Chondrocyte (in vitro differentiated cells): ENCODE measurements at regions not wholly inside any gene's neighbourhood (a gene's known extent, or its start where the extent isn't known, plus 50 kb on each side); places are given as distances from the start of the nearest gene placed in this dataset.
"Not testable (repeated sequence)": the region's sequence is repeated elsewhere in the genome, so short reads cannot be mapped to it uniquely, and the experiment has no call there.

Experiments
- DNase-seq: peaks from one replicate; pipeline ENCODE4 v3.0.0; 2021; ENCODE audit warnings: mixed read lengths, low spot score
- H3K27ac Mint-ChIP-seq: one replicate; pipeline ENCODE4 v1.8.0; 2021; ENCODE audit warnings: mild to moderate bottlenecking, moderate library complexity, mixed read lengths; ENCODE audit not compliant: unreplicated experiment
- H3K27me3 Mint-ChIP-seq: 2 replicates; pipeline ENCODE4 v1.8.0; 2021; ENCODE audit warnings: low read depth, mixed read lengths
- H3K36me3 Mint-ChIP-seq: 2 replicates; pipeline ENCODE4 v1.8.0; 2021; ENCODE audit warnings: low read depth, mixed read lengths
- H3K4me1 Mint-ChIP-seq: 2 replicates; pipeline ENCODE4 v1.8.0; 2021; ENCODE audit warnings: low read depth, mild to moderate bottlenecking, mixed read lengths
- H3K4me3 Mint-ChIP-seq: one replicate; pipeline ENCODE4 v1.8.0; 2021; ENCODE audit warnings: mild to moderate bottlenecking, moderate library complexity, mixed read lengths; ENCODE audit not compliant: unreplicated experiment
- H3K9me3 Mint-ChIP-seq: 2 replicates; pipeline ENCODE4 v1.8.0; 2021; ENCODE audit warnings: low read depth, mixed read lengths
- TF ChIP-seq, protein P1 (sequence below): fragments of 200-600 bp; sonication (generic); IDR thresholded peaks from 2 replicates; pipeline ENCODE4 v1.5.0; 2021; ENCODE audit warnings: antibody characterized with exemption, mild to moderate bottlenecking, moderate library complexity

DNA sequence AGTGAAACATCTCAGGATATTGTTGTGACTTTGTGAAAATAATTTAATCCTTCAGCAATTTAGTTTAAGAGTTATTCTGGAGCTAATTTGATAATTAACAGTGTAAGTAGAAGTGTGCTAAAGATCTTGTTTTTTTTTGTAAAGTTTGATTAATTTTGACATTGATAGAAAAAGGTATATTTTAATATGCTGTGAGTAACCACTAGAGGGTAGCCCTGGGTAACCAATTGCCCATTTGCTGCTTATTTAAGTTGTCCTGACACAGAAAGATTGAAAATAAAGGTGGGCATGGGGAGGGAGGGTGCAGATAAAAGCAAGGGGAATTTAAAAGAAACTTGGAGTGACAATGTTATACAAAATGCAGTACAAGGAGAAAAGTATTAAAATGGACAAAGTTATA is 1808.3 kb downstream of the KHDRBS2 start:
- not testable (repeated sequence) for DNase-seq, H3K4me1 Mint-ChIP-seq, H3K36me3 Mint-ChIP-seq, H3K4me3 Mint-ChIP-seq, H3K9me3 Mint-ChIP-seq, H3K27me3 Mint-ChIP-seq, H3K27ac Mint-ChIP-seq
- TF ChIP-seq, protein P1, sequence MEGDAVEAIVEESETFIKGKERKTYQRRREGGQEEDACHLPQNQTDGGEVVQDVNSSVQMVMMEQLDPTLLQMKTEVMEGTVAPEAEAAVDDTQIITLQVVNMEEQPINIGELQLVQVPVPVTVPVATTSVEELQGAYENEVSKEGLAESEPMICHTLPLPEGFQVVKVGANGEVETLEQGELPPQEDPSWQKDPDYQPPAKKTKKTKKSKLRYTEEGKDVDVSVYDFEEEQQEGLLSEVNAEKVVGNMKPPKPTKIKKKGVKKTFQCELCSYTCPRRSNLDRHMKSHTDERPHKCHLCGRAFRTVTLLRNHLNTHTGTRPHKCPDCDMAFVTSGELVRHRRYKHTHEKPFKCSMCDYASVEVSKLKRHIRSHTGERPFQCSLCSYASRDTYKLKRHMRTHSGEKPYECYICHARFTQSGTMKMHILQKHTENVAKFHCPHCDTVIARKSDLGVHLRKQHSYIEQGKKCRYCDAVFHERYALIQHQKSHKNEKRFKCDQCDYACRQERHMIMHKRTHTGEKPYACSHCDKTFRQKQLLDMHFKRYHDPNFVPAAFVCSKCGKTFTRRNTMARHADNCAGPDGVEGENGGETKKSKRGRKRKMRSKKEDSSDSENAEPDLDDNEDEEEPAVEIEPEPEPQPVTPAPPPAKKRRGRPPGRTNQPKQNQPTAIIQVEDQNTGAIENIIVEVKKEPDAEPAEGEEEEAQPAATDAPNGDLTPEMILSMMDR = peak; percentile 51

DNA sequence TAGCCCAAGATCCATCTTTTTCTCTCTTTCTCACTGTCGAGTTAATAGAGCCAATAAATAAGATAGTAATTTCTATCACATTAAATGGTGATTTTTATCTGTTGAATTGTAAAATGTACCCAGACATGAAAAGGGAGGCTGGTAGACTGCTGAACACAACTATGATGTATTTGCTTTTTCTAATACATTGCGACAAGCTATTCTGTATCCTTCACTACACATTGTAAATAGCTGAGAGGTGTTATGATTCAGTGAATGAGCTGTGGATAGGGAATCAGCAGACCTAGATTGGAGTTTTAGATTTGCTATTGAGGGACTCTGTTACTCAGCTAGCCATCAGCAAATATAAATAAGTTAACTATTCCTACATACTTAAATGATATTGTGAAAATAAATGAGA is 1812.2 kb downstream of the KHDRBS2 start:
- H3K4me1 Mint-ChIP-seq, H3K27me3 Mint-ChIP-seq, H3K36me3 Mint-ChIP-seq, H3K27ac Mint-ChIP-seq, H3K4me3 Mint-ChIP-seq, H3K9me3 Mint-ChIP-seq, DNase-seq: not testable (repeated sequence)

DNA sequence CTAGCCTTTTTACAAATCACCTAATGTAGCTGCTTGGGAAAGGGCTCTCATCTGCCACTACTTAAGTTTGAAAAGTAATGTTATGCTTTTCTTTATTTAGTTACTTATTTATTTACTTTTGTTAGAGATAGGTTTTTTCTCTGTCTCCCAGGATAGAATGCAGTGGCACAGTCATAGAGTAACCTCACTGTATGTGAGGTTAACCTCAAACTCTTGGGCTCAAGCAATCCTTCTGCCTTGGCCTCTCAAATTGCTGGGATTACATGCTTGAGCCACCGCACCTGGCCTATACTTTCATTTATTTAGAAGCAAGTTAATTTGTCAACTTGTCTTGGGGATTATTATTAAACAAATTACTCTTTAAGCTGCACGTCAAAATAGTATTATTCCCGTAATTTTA is 1814.6 kb downstream of the KHDRBS2 start:
- H3K9me3 Mint-ChIP-seq, DNase-seq, H3K4me3 Mint-ChIP-seq, H3K36me3 Mint-ChIP-seq, H3K27ac Mint-ChIP-seq, H3K4me1 Mint-ChIP-seq, H3K27me3 Mint-ChIP-seq: not testable (repeated sequence)

DNA sequence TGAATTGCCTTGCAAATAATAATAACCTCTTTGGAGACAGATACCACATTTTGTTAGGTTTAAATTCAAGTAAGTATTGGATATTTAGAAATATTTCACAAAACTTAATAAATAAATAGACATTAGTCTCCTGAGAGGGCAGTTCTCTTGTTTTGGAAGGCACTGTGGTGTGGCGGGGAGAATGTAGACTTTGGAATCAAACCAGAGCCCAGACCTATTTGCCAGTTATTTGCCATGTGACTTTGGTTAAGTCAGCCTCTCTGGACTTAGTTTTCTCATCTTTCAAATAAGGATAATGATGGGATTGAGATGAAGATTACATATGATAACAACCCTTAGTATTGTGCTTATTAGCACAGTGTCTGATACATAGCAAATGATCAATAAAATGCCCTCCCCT is 1835.6 kb downstream of the KHDRBS2 start:
- H3K4me3 Mint-ChIP-seq, H3K9me3 Mint-ChIP-seq, H3K27ac Mint-ChIP-seq, H3K27me3 Mint-ChIP-seq, H3K4me1 Mint-ChIP-seq, DNase-seq, H3K36me3 Mint-ChIP-seq: not testable (repeated sequence)

DNA sequence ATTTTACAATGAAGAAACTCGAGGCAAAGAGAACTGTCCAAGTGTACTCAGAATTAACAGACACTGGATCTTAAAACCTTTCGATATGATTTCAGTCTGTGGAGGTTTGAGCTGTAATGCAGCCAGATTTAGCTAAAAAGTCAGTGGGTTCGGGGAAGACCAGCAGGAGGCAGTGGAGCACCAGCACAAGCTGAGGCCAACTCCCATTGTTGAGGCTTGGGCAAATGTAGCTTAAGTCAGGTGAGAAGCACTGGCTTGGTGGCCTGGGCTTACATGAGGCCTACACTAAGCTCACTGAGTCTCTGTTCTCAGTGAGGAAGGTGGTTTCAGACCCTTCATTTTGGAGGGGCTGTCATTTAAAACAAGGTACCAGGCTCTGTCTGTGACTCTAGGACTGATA is 1841.5 kb downstream of the KHDRBS2 start:
- not testable (repeated sequence) for H3K9me3 Mint-ChIP-seq, DNase-seq, H3K27ac Mint-ChIP-seq, H3K27me3 Mint-ChIP-seq, H3K4me3 Mint-ChIP-seq, H3K36me3 Mint-ChIP-seq, H3K4me1 Mint-ChIP-seq

DNA sequence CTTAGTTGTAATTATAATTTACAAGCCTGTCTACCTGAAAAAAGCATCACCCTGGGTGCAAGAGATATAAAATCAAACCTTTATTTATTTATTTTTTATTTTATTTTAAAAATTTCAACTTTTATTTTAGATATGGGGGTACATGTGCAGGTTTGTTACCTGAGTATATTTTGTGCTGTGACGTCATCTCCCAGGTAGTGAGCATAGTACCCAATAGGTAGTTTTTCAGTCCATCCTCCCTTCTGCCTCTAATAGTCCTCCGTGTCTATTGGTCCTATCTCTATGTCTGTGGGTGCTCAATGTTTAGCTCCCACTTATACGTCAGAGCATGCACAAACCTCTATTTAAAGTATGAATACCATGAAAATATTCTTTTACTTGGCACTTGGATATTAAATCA is 1846.3 kb downstream of the KHDRBS2 start:
- H3K27ac Mint-ChIP-seq, H3K4me1 Mint-ChIP-seq, H3K36me3 Mint-ChIP-seq, DNase-seq, H3K4me3 Mint-ChIP-seq, H3K27me3 Mint-ChIP-seq: not testable (repeated sequence)
- peaks cover 17% of the 10 kb centered on the region for H3K9me3 Mint-ChIP-seq

DNA sequence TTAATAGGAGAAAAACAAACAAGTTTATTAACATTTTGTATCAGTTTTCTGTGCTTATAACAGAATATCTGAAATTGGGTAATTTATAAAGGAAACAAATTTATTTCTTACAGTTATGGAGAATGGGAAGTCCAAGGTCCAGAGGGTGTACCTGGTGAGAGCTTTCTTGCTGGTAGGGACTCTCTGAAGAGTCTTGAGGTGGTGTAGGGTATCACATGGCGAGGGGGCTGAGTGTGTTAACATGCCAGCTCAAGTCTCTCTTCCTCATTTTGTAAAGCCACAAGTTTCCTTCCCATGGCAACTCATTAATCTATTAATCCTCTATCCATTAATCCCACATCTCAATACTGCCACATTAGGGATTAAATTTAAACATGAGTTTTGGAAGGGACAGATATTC is 1863.3 kb downstream of the KHDRBS2 start:
- not testable (repeated sequence) for DNase-seq, H3K9me3 Mint-ChIP-seq, H3K36me3 Mint-ChIP-seq, H3K27ac Mint-ChIP-seq, H3K27me3 Mint-ChIP-seq, H3K4me1 Mint-ChIP-seq, H3K4me3 Mint-ChIP-seq

DNA sequence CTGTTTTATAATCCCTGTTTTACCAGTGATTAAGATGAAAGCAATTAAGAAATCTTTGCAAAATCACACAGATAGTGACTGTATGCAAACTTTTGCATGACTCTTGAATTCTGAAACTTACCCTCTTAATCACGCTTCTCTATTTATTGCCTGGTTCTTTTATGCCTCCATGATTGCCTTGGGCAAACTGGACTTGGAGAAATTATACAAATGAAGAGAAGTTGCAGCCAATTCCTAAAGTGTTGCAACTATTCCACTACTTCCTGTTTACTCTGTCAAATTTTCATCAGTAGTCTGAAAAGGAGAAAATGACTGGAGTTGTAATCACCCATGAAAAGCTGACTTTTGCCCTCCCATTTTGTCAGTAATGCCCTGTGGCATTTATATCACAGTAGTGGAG is 1869.9 kb downstream of the KHDRBS2 start:
- not testable (repeated sequence) for H3K36me3 Mint-ChIP-seq, H3K9me3 Mint-ChIP-seq, H3K4me3 Mint-ChIP-seq, H3K27ac Mint-ChIP-seq, H3K4me1 Mint-ChIP-seq, H3K27me3 Mint-ChIP-seq, DNase-seq

DNA sequence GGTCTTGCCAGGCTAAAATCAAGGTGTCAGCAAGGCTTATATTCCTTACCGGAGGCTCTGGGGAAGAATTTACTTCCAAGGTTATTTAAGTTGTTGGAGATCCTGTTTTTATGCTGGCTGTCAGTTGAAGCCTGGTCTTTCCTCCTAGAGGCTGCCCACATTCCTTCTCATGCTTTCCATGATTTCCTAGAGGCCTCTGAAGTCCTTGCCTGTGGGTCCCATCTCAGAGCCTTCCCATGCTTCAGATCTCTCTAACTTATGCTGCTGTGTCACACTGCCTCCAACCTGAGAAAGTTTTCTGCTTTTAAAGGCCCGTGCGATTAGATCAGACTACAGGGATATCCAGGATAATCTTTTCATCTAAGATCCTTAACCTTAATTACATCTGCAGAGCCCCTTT is 1877.3 kb downstream of the KHDRBS2 start:
- H3K27me3 Mint-ChIP-seq, H3K9me3 Mint-ChIP-seq, H3K36me3 Mint-ChIP-seq, DNase-seq, H3K4me3 Mint-ChIP-seq, H3K27ac Mint-ChIP-seq, H3K4me1 Mint-ChIP-seq: not testable (repeated sequence)

DNA sequence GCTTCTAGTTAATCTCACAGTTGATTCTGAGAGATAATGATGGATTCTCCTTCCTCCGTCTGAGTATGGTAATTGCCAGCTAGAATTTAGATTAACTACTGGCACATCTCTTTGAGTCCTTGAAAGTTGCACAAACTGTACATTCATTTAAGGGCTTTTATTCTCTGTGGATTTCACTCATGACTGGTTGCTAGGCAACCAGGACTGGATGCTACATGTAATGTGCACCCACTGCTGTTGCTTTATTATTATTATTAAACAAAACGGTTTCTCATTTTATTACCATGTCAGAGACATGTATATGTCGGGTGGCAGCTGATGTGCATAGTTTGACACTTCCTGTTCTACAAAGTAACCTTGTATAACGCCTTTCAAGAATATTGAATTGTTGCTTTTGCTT is 1882.8 kb downstream of the KHDRBS2 start:
- not testable (repeated sequence) for DNase-seq, H3K27ac Mint-ChIP-seq, H3K27me3 Mint-ChIP-seq, H3K4me3 Mint-ChIP-seq, H3K9me3 Mint-ChIP-seq, H3K36me3 Mint-ChIP-seq, H3K4me1 Mint-ChIP-seq

DNA sequence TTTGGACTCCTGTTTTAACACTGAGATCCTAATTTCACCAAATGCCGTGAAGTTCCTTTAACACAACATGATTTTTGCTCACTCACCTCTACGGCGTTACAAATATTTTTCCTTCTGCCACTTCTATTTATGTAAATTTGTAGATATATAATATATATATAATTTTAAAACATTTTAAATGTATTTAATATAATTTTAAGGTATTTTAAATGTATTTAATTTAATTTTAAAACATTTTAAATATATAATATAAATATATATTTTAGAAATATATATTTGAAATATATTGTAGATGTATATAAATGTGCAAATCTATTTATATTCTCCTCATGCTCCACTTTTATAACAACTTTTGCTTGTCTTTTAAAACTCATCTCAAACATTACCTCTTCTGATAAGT is 1883.5 kb downstream of the KHDRBS2 start:
- DNase-seq, H3K4me1 Mint-ChIP-seq, H3K27me3 Mint-ChIP-seq, H3K9me3 Mint-ChIP-seq, H3K27ac Mint-ChIP-seq, H3K4me3 Mint-ChIP-seq, H3K36me3 Mint-ChIP-seq: not testable (repeated sequence)

DNA sequence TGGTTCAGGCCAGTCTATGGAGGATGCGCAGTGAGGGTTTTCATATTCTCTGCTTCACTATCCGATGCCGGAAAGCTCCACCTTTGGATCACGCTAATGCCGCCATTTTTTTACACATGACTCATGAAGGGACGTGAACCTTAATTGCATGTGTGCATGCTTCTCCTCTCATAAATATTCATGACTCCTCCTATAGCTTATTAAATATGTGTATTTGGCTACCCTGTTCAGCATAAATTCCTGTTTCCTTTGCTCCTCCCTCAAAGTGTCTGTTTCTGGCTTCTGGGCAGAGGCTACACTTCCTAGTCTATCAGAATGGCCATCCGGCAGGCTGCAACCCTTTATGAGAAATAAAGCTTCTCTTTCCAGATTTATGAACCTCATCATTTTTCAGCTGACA is 1890.8 kb downstream of the KHDRBS2 start:
- H3K4me1 Mint-ChIP-seq, H3K27me3 Mint-ChIP-seq, H3K9me3 Mint-ChIP-seq, H3K27ac Mint-ChIP-seq, DNase-seq, H3K4me3 Mint-ChIP-seq, H3K36me3 Mint-ChIP-seq: not testable (repeated sequence)

DNA sequence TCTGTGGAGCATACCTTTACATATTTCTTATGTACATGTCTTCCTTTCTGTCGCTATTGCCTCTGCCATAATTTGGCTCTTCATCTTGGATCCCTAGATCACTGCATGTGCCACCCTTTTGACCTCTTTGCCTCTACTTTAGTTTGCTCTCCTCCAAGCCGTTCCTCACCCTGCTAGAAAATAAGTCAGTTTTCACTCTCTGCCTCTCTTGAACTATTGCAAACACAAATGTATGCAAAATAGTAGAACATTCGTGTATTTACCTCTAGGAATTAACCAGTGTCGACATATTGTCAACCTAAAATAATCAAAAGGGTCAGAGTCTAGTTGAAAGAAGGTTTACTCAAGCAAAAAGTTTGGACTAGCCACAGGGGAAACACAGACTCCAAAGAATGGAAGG is 1893.1 kb downstream of the KHDRBS2 start:
- not testable (repeated sequence) for H3K4me3 Mint-ChIP-seq, H3K27me3 Mint-ChIP-seq, DNase-seq, H3K27ac Mint-ChIP-seq, H3K4me1 Mint-ChIP-seq, H3K9me3 Mint-ChIP-seq, H3K36me3 Mint-ChIP-seq
